Mucosa of descending colon (tissue), 3 donors: ENCODE measurements at regions not wholly inside any gene's neighbourhood (a gene's known extent, or its start where the extent isn't known, plus 50 kb on each side); places are given as distances from the start of the nearest gene placed in this dataset.

Source experiments
- ATAC-seq: fragments of 200-7000 bp; cut with Tn5 transposase; one replicate; pipeline ENCODE4 v1.9.1; 2020; ENCODE audit warnings: mild to moderate bottlenecking, moderate library complexity
- DNase-seq, 3 donors: peaks; one replicate each; pipeline ENCODE4 v3.0.0-alpha.2; 2020
- H3K36me3 ChIP-seq: fragments of 200-600 bp; one replicate; pipeline ENCODE4 v1.8.0; 2021; ENCODE audit warnings: low read depth, mild to moderate bottlenecking
- H3K4me1 ChIP-seq: fragments of 200-600 bp; one replicate; pipeline ENCODE4 v1.8.0; 2021; ENCODE audit warnings: low read depth, mild to moderate bottlenecking
- H3K4me3 ChIP-seq: fragments of 200-600 bp; one replicate; pipeline ENCODE4 v1.8.0; 2021; ENCODE audit warnings: mild to moderate bottlenecking
- H3K9me3 ChIP-seq: fragments of 200-600 bp; one replicate; pipeline ENCODE4 v1.8.0; 2021; ENCODE audit warnings: mild to moderate bottlenecking
- CTCF ChIP-seq: fragments of 200-600 bp; IDR thresholded peaks from one replicate; pipeline ENCODE4 v1.8.0; 2022; ENCODE audit warnings: antibody characterized with exemption, mild to moderate bottlenecking
- intact Hi-C, 2 donors: fragments of 100-400 bp; cut with DNase I in 1 of 2; cut with micrococcal nuclease in 1 of 2; formaldehyde crosslinking; loops; one replicate each; pipeline versions ENCODE4 v1.11.0 to v1.11.1; 2022; cut with DNase I, micrococcal nuclease
- donor health status: DM: no; HTN: no; CAD: no; lungs with moderate emphysema.
- donor health status: DM: no; HTN: no; CAD: no.
- donor health status: DM: no; HTN: yes; CAD: no.

GRCh38 chr2:192307530-192307929, 112.8 kb upstream of the TMEFF2 start:
- no peaks in the 10 kb centered on the region for H3K36me3 ChIP-seq
- ATAC-seq (no peak), DNase-seq (no peak)
- H3K9me3 ChIP-seq = no peaks in the 10 kb centered on the region
- H3K4me3 ChIP-seq = no peak overlapping the region
- no peaks in the 10 kb centered on the region for H3K4me1 ChIP-seq
- intact Hi-C loops = no loop called here
- no peak for TF ChIP-seq CTCF

GRCh38 chr2:192298664-192299063, 103.9 kb upstream of the TMEFF2 start:
- no peaks in the 10 kb centered on the region for H3K9me3 ChIP-seq
- no peaks in the 10 kb centered on the region for H3K36me3 ChIP-seq
- intact Hi-C loops = no loop called here
- H3K4me3 ChIP-seq = no peak overlapping the region
- DNase-seq = no peak
- no peak for TF ChIP-seq CTCF
- no peaks in the 10 kb centered on the region for H3K4me1 ChIP-seq
- no peak for ATAC-seq

- Histone ChIP-seq H3K9me3 (no peaks in the 10 kb centered on the region), H3K4me3 (no peak overlapping the region), H3K4me1 (no peaks in the 10 kb centered on the region), H3K36me3 (no peaks in the 10 kb centered on the region)
- no peak for TF ChIP-seq CTCF
- ATAC-seq (no peak), DNase-seq (no peak)
- intact Hi-C loops = no loop called here
These were observed 97.7 kb upstream of the TMEFF2 start for GRCh38 chr2:192292478-192292877.

- Histone ChIP-seq H3K4me3 (no peak overlapping the region), H3K9me3 (no peaks in the 10 kb centered on the region), H3K4me1 (no peaks in the 10 kb centered on the region), H3K36me3 (no peaks in the 10 kb centered on the region)
- no peak for DNase-seq
- ATAC-seq = no peak
- intact Hi-C loops = no loop called here
- no peak for TF ChIP-seq CTCF
These were observed 93.6 kb upstream of the TMEFF2 start for GRCh38 chr2:192288295-192288694.

GRCh38 chr2:192286093-192286701, 91.5 kb upstream of the TMEFF2 start:
- Histone ChIP-seq H3K4me3 (no peak overlapping the region), H3K4me1 (no peaks in the 10 kb centered on the region), H3K36me3 (no peaks in the 10 kb centered on the region), H3K9me3 (no peaks in the 10 kb centered on the region)
- no peak for ATAC-seq
- intact Hi-C loops = no loop called here
- TF ChIP-seq CTCF = no peak
- no peak for DNase-seq

- no peak for DNase-seq
- no peaks in the 10 kb centered on the region for H3K4me1 ChIP-seq
- intact Hi-C loops = no loop called here
- no peaks in the 10 kb centered on the region for H3K9me3 ChIP-seq
- no peaks in the 10 kb centered on the region for H3K36me3 ChIP-seq
- no peak overlapping the region for H3K4me3 ChIP-seq
- no peak for ATAC-seq
- TF ChIP-seq CTCF = no peak
These were observed 88.7 kb upstream of the TMEFF2 start for GRCh38 chr2:192283450-192283849.
